GM12878 (cell line): ENCODE measurements at regions not wholly inside any gene's neighbourhood (a gene's known extent, or its start where the extent isn't known, plus 50 kb on each side); places are given as distances from the start of the nearest gene placed in this dataset.

ENCODE experiments used
- ATAC-seq: fragments of 200-7000 bp; cut with Tn5 transposase; 3 replicates; pipeline ENCODE4 v1.9.1; 2020; ENCODE audit warnings: mild to moderate bottlenecking, moderate library complexity
- BruUV-seq: library from RNA; stranded (reverse); fragments of 400-500 nt; replicated peaks from 2 replicates; lab custom pipeline; 2021; lab: Mats Ljungman, UMichigan
- CTCF ChIA-PET: fragments of 300-600 bp; sonication (Branson Sonifier 250); formaldehyde crosslinking; extraction: SDS; loops from one replicate; lab custom pipeline; 2021; ENCODE audit warnings: inconsistent platforms; lab: Yijun Ruan, JAX
- POLR2A ChIA-PET: fragments of 350-600 bp; formaldehyde crosslinking; extraction: SDS; loops from one replicate; lab custom pipeline; 2021; ENCODE audit warnings: inconsistent platforms; lab: Charles Lee
- RAD21 ChIA-PET: fragments of 300-600 bp; sonication (Branson Sonifier 250); formaldehyde crosslinking; loops from one replicate; lab custom pipeline; 2023; ENCODE audit warnings: antibody characterized with exemption; ENCODE audit not compliant: unreplicated experiment; lab: Charles Lee
- SMC1A ChIA-PET: fragments of 300-600 bp; sonication (Branson Sonifier 250); formaldehyde crosslinking; loops from one replicate; lab custom pipeline; 2023; ENCODE audit not compliant: unreplicated experiment, uncharacterized antibody; lab: Charles Lee
- DNase-seq: peaks from one replicate; pipeline ENCODE4 v3.0.0-alpha.2; 2011; ENCODE audit warnings: low read depth, low spot score
- FAIRE-seq: peaks from 3 replicates; lab custom pipeline; 2011; peaks lifted over from hg19 to GRCh38; lab: Jason Lieb, UNC
- H2AFZ ChIP-seq: 2 replicates; pipeline ENCODE4 v1.6.0; 2011; ENCODE audit warnings: low read depth, low read length, control low read depth; ENCODE audit not compliant: control insufficient read depth
- H3K27ac ChIP-seq: 2 replicates; pipeline ENCODE4 v1.5.1; 2011; ENCODE audit warnings: control low read depth; ENCODE audit not compliant: control insufficient read depth, insufficient read depth
- H3K27me3 ChIP-seq, 2 experiments: replicated peaks in 1 of 2; 2 replicates each; pipeline versions ENCODE4 v1.6.0 to v1.6.1; 2011; ENCODE audit warnings: low read length in 1 of 2; ENCODE audit not compliant: control insufficient read depth in 2 of 2, insufficient read depth in 2 of 2
- H3K36me3 ChIP-seq, 2 experiments: 2 replicates each; pipeline ENCODE4 v1.5.1; 2011; ENCODE audit warnings: low read length in 1 of 2; ENCODE audit not compliant: control insufficient read depth in 2 of 2, insufficient read depth in 2 of 2
- H3K4me1 ChIP-seq: 2 replicates; pipeline ENCODE4 v1.6.1; 2011; ENCODE audit warnings: mild to moderate bottlenecking, low read length, moderate library complexity, mixed read lengths; ENCODE audit not compliant: control insufficient read depth, insufficient read depth
- H3K4me2 ChIP-seq: 2 replicates; pipeline ENCODE4 v1.6.0; 2011; ENCODE audit warnings: control low read depth; ENCODE audit not compliant: control insufficient read depth, insufficient read depth
- H3K4me3 ChIP-seq: fragments of 200-600 bp; sonication (generic); 2 replicates; pipeline ENCODE4 v1.5.1; 2016
- H3K79me2 ChIP-seq: 2 replicates; pipeline ENCODE4 v1.6.0; 2011; ENCODE audit warnings: low read length; ENCODE audit not compliant: control insufficient read depth, insufficient read depth
- H3K9ac ChIP-seq: 2 replicates; pipeline ENCODE4 v1.8.0; 2011; ENCODE audit warnings: low read length, control low read depth, mixed read lengths; ENCODE audit not compliant: control insufficient read depth, insufficient read depth
- H3K9me3 ChIP-seq: replicated peaks from 3 replicates; pipeline ENCODE4 v1.5.1; 2011; ENCODE audit warnings: mild to moderate bottlenecking, low read length; ENCODE audit not compliant: control insufficient read depth, insufficient read depth
- H4K20me1 ChIP-seq: 2 replicates; pipeline ENCODE4 v1.6.0; 2011; ENCODE audit not compliant: control insufficient read depth, insufficient read depth
- CREM ChIP-seq: IDR thresholded peaks from 2 replicates; pipeline ENCODE4 v1.6.1; 2014; ENCODE audit warnings: antibody characterized with exemption, low read depth
- HDAC6 ChIP-seq: fragments of 200-600 bp; sonication (generic); IDR thresholded peaks from one replicate; pipeline ENCODE4 v1.8.0; 2017; ENCODE audit warnings: antibody characterized with exemption; ENCODE audit not compliant: unreplicated experiment
- RAD21 ChIP-seq: IDR thresholded peaks from 2 replicates; pipeline ENCODE4 v1.6.1; 2011; ENCODE audit warnings: mild to moderate bottlenecking, low read depth, low read length, moderate library complexity; ENCODE audit not compliant: insufficient read depth
- ZNF217 ChIP-seq: fragments of 450-650 bp; IDR thresholded peaks from 2 replicates; pipeline ENCODE4 v1.6.1; 2017; ENCODE audit warnings: antibody characterized with exemption, mild to moderate bottlenecking
- WGBS: methylation state at CpG from one replicate; pipeline ENCODE4 v1.1.6; 2016; ENCODE audit warnings: low lambda C conversion rate; ENCODE audit not compliant: insufficient replicate concordance, insufficient coverage; ENCODE audit errors: missing lambda C conversion rate; 5-methylcytosine and 5-hydroxymethylcytosine counted together
- in situ Hi-C: fragments of 300-500 bp; cut with MboI; formaldehyde crosslinking; loops from 9 replicates; pipeline ENCODE4 v1.14.3; 2018; ENCODE audit warnings: mixed read lengths
- intact Hi-C: fragments of 100-400 bp; cut with micrococcal nuclease; formaldehyde crosslinking; loops from one replicate; pipeline ENCODE4 v1.14.2; 2022; ENCODE audit not compliant: unreplicated experiment
- TF ChIP-seq, protein P1 (sequence below): fragments of 450-650 bp; formaldehyde crosslinking; IDR thresholded peaks from 2 replicates; pipeline ENCODE4 v1.4.0; 2020; ENCODE audit warnings: mild to moderate bottlenecking, moderate library complexity
- TF ChIP-seq, protein P2 (sequence below): fragments of 450-650 bp; IDR thresholded peaks from 2 replicates; pipeline ENCODE4 v1.6.1; 2017; ENCODE audit warnings: mild to moderate bottlenecking, low read depth, inconsistent platforms; ENCODE audit not compliant: poor library complexity, severe bottlenecking

DNA sequence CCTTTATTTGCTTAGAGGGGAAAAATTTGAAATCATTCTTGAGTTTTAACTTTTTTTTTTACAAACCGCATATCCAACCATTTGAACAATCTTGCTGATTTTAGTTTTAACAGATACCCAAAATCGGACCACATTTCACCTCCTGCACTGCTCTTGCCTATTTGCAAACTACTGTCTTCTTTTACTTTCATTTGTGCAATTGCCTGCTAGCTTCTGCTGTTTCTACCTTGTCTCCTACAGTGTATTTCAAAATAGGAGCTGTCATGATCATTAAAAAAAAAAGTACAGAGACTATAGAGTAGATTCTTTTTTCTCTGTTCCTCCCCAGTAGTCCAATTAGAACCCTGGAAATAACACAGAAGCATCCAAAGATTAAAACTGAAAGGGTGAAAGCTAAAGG is 1081.2 kb downstream of the SOCS6 start:
- H3K4me3 ChIP-seq = no peak overlapping the region
- no peaks in the 10 kb centered on the region for H4K20me1 ChIP-seq
- no peaks in the 10 kb centered on the region for H3K79me2 ChIP-seq
- H3K9me3 ChIP-seq = no peaks in the 10 kb centered on the region
- POLR2A ChIA-PET = no interaction called here
- intact Hi-C loops = no loop called here
- no peak overlapping the region for H3K27ac ChIP-seq
- no peak overlapping the region for H3K9ac ChIP-seq
- no peaks in the 10 kb centered on the region for H3K27me3 ChIP-seq
- BruUV-seq = no TSS peak
- no peak overlapping the region for H3K4me2 ChIP-seq
- RAD21 ChIA-PET = no interaction called here
- no peak for TF ChIP-seq ZNF217
- TF ChIP-seq RAD21 = no peak
- TF ChIP-seq CREM = no peak
- TF ChIP-seq, protein P1, sequence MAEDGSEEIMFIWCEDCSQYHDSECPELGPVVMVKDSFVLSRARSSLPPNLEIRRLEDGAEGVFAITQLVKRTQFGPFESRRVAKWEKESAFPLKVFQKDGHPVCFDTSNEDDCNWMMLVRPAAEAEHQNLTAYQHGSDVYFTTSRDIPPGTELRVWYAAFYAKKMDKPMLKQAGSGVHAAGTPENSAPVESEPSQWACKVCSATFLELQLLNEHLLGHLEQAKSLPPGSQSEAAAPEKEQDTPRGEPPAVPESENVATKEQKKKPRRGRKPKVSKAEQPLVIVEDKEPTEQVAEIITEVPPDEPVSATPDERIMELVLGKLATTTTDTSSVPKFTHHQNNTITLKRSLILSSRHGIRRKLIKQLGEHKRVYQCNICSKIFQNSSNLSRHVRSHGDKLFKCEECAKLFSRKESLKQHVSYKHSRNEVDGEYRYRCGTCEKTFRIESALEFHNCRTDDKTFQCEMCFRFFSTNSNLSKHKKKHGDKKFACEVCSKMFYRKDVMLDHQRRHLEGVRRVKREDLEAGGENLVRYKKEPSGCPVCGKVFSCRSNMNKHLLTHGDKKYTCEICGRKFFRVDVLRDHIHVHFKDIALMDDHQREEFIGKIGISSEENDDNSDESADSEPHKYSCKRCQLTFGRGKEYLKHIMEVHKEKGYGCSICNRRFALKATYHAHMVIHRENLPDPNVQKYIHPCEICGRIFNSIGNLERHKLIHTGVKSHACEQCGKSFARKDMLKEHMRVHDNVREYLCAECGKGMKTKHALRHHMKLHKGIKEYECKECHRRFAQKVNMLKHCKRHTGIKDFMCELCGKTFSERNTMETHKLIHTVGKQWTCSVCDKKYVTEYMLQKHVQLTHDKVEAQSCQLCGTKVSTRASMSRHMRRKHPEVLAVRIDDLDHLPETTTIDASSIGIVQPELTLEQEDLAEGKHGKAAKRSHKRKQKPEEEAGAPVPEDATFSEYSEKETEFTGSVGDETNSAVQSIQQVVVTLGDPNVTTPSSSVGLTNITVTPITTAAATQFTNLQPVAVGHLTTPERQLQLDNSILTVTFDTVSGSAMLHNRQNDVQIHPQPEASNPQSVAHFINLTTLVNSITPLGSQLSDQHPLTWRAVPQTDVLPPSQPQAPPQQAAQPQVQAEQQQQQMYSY = no peak
- TF ChIP-seq HDAC6 = no peak
- TF ChIP-seq, protein P2, sequence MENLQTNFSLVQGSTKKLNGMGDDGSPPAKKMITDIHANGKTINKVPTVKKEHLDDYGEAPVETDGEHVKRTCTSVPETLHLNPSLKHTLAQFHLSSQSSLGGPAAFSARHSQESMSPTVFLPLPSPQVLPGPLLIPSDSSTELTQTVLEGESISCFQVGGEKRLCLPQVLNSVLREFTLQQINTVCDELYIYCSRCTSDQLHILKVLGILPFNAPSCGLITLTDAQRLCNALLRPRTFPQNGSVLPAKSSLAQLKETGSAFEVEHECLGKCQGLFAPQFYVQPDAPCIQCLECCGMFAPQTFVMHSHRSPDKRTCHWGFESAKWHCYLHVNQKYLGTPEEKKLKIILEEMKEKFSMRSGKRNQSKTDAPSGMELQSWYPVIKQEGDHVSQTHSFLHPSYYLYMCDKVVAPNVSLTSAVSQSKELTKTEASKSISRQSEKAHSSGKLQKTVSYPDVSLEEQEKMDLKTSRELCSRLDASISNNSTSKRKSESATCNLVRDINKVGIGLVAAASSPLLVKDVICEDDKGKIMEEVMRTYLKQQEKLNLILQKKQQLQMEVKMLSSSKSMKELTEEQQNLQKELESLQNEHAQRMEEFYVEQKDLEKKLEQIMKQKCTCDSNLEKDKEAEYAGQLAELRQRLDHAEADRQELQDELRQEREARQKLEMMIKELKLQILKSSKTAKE = no peak
- DNase-seq (no peak), FAIRE-seq (no peak), ATAC-seq (no peak)
- in situ Hi-C loops = no loop called here
- H2AFZ ChIP-seq = no peak overlapping the region
- CTCF ChIA-PET = interaction anchor here (1.1 kb wide), 1 partner anchor 82 kb away, joined by 3 read pairs; no protein-coding TSS in a partner anchor
- H3K4me1 ChIP-seq = no peaks in the 10 kb centered on the region
- SMC1A ChIA-PET = no interaction called here
- no peaks in the 10 kb centered on the region for H3K36me3 ChIP-seq
- WGBS = 25% methylated on average over 2 of the region's 2 CpGs
